Body of pancreas (tissue), 4 donors: ENCODE measurements at regions not wholly inside any gene's neighbourhood (a gene's known extent, or its start where the extent isn't known, plus 50 kb on each side); places are given as distances from the start of the nearest gene placed in this dataset.
"Not testable (repeated sequence)": the region's sequence is repeated elsewhere in the genome, so short reads cannot be mapped to it uniquely, and the experiment has no call there.

Experiments used
- ATAC-seq: fragments of 150-250 bp; one replicate; pipeline ENCODE4 v1.9.1; 2016
- DNase-seq, 4 donors: peaks; one replicate each; pipeline ENCODE4 v3.0.0-alpha.2; 2019
- H3K27ac ChIP-seq, 4 donors: fragments of 200-600 bp; sonication (generic); 1 replicate in 3 of 4; 2 replicates in 1 of 4; pipeline versions ENCODE4 v1.5.1 to v1.6.1; 2016 to 2019; ENCODE audit warnings: mild to moderate bottlenecking in 1 of 4, mixed read lengths in 1 of 4, moderate library complexity in 1 of 4
- H3K27me3 ChIP-seq, 2 donors: fragments of 200-600 bp; sonication (generic); one replicate each; pipeline ENCODE4 v1.6.0; 2016; ENCODE audit warnings: mild to moderate bottlenecking in 1 of 2
- H3K36me3 ChIP-seq, 2 donors: fragments of 200-600 bp; sonication (generic); replicated peaks in 1 of 2; 2 replicates each; pipeline ENCODE4 v1.5.1; 2016; ENCODE audit warnings: low read depth in 2 of 2; ENCODE audit not compliant: insufficient read depth in 1 of 2
- H3K4me1 ChIP-seq: fragments of 200-600 bp; sonication (generic); one replicate; pipeline ENCODE4 v1.6.0; 2016
- H3K4me3 ChIP-seq, 2 donors: fragments of 200-600 bp; sonication (generic); 1 replicate in 1 of 2; 2 replicates in 1 of 2; pipeline ENCODE4 v1.5.1; 2016 to 2019
- H3K9me3 ChIP-seq, 3 donors: fragments of 200-600 bp; sonication (generic); 1 replicate in 2 of 3; 2 replicates in 1 of 3; pipeline ENCODE4 v1.5.1; 2016
- CTCF ChIP-seq, 7 experiments: fragments of 450-650 bp in 4 of 7; fragments of 200-600 bp in 3 of 7; sonication (generic) in 3 of 7; IDR thresholded peaks; one replicate each; pipeline ENCODE4 v1.5.1; 2016 to 2019; ENCODE audit warnings: antibody characterized with exemption in 7 of 7
- POLR2A ChIP-seq, 3 donors: fragments of 450-650 bp; IDR thresholded peaks; one replicate each; pipeline ENCODE4 v1.6.1; 2016; ENCODE audit warnings: antibody characterized with exemption in 3 of 3, mild to moderate bottlenecking in 2 of 3
- WGBS, 2 donors: methylation state at CpG; one replicate each; pipeline ENCODE4 v1.1.5; 2017; 5-methylcytosine and 5-hydroxymethylcytosine counted together
- intact Hi-C: fragments of 100-400 bp; cut with DNase I; formaldehyde crosslinking; loops from one replicate; pipeline ENCODE4 v1.15.1; 2023

GRCh38 chr5:93225748-93226147, 355.3 kb downstream of the NR2F1-AS1 start:
- 25% methylated on average over 1 of the region's 1 CpG for WGBS, 2 donors
- no peak overlapping the region for H3K27ac ChIP-seq

GRCh38 chr5:93224624-93225023, 356.4 kb downstream of the NR2F1-AS1 start:
- intact Hi-C loops: no loop called here
- DNase-seq: no peak
- Histone ChIP-seq H3K4me3 (no peak overlapping the region), H3K27me3 (no peaks in the 10 kb centered on the region), H3K27ac (no peak overlapping the region), H3K36me3 (no peaks in the 10 kb centered on the region), H3K4me1 (no peaks in the 10 kb centered on the region), H3K9me3 (no peaks in the 10 kb centered on the region)
- 82 to 86% methylated on average over 3 to 4 of the region's 4 CpGs for WGBS, 2 donors
- no peak for TF ChIP-seq CTCF (IDR thresholded peaks at IDR 0.05)
- TF ChIP-seq POLR2A (IDR thresholded peaks at IDR 0.05): no peak
- no peak for ATAC-seq

More at GRCh38 chr5:93225748-93226147, 355.3 kb downstream of the NR2F1-AS1 start:
- no peaks in the 10 kb centered on the region for H3K36me3 ChIP-seq
- no peaks in the 10 kb centered on the region for H3K9me3 ChIP-seq
- H3K4me3 ChIP-seq: no peak overlapping the region
- intact Hi-C loops: no loop called here
- no peaks in the 10 kb centered on the region for H3K4me1 ChIP-seq
- TF ChIP-seq POLR2A (IDR thresholded peaks at IDR 0.05) (no peak), CTCF (IDR thresholded peaks at IDR 0.05) (no peak)
- H3K27me3 ChIP-seq: no peaks in the 10 kb centered on the region
- DNase-seq (no peak), ATAC-seq (no peak)

- DNase-seq (no peak), ATAC-seq (no peak)
- Histone ChIP-seq H3K36me3 (no peaks in the 10 kb centered on the region), H3K9me3 (no peaks in the 10 kb centered on the region), H3K27me3 (no peaks in the 10 kb centered on the region), H3K4me3 (no peak overlapping the region), H3K4me1 (no peaks in the 10 kb centered on the region), H3K27ac (no peak overlapping the region)
- intact Hi-C loops: no loop called here
- TF ChIP-seq POLR2A (IDR thresholded peaks at IDR 0.05) (no peak), CTCF (IDR thresholded peaks at IDR 0.05) (no peak)
- WGBS, 2 donors: 73 to 80% methylated on average over 1 of the region's 1 CpG
These were observed 359.2 kb downstream of the NR2F1-AS1 start for GRCh38 chr5:93221773-93222172.

- 78 to 84% methylated on average over 3 of the region's 3 CpGs for whole genome bisulfite sequencing, 2 donors
- no peak for TF ChIP-seq POLR2A (IDR thresholded peaks at IDR 0.05)
- no peak for TF ChIP-seq CTCF (IDR thresholded peaks at IDR 0.05)
- Histone ChIP-seq H3K4me3 (no peak overlapping the region), H3K36me3 (no peaks in the 10 kb centered on the region), H3K27me3 (no peaks in the 10 kb centered on the region), H3K27ac (no peak overlapping the region), H3K9me3 (no peaks in the 10 kb centered on the region), H3K4me1 (no peaks in the 10 kb centered on the region)
- ATAC-seq (no peak), DNase-seq (no peak)
- intact Hi-C loops: no loop called here
These were observed 360.6 kb downstream of the NR2F1-AS1 start for GRCh38 chr5:93220431-93220830.

- 39 to 73% methylated on average over 2 of the region's 2 CpGs for WGBS, 2 donors
- Histone ChIP-seq H3K27ac (no peak overlapping the region), H3K27me3 (no peaks in the 10 kb centered on the region), H3K9me3 (no peaks in the 10 kb centered on the region), H3K4me1 (no peaks in the 10 kb centered on the region), H3K4me3 (no peak overlapping the region), H3K36me3 (no peaks in the 10 kb centered on the region)
- TF ChIP-seq POLR2A (IDR thresholded peaks at IDR 0.05) (no peak), CTCF (IDR thresholded peaks at IDR 0.05) (no peak)
- no peak for DNase-seq
- ATAC-seq: no peak
- intact Hi-C loops: no loop called here
These were observed 361.3 kb downstream of the NR2F1-AS1 start for GRCh38 chr5:93219641-93220145.

GRCh38 chr5:93213111-93213794, 367.8 kb downstream of the NR2F1-AS1 start:
- H3K4me1 ChIP-seq, H3K36me3 ChIP-seq, H3K27ac ChIP-seq, DNase-seq, H3K9me3 ChIP-seq, ATAC-seq, H3K27me3 ChIP-seq, H3K4me3 ChIP-seq, intact Hi-C loops: not testable (repeated sequence)
- WGBS, 2 donors: 86 to 91% methylated on average over 20 to 28 of the region's 28 CpGs
